A549 (cell line): ENCODE measurements at regions not wholly inside any gene's neighbourhood (a gene's known extent, or its start where the extent isn't known, plus 50 kb on each side); places are given as distances from the start of the nearest gene placed in this dataset.

Experiments
- ATAC-seq, 2 experiments: fragments of 200-7000 bp in 1 of 2; fragments of >200 bp in 1 of 2; cut with Nextera tagmentation in 1 of 2; cut with Tn5 transposase in 1 of 2; 3 replicates each; pipeline versions ENCODE4 v1.8.0 to v1.9.1; 2018 to 2020; ENCODE audit warnings: mild to moderate bottlenecking in 1 of 2, moderate library complexity in 1 of 2
- CTCF ChIA-PET: fragments of 300-600 bp; sonication (Branson Sonifier 250); formaldehyde crosslinking; extraction: SDS; loops from one replicate; lab custom pipeline; 2021; ENCODE audit warnings: antibody characterized with exemption, inconsistent platforms; lab: Yijun Ruan, JAX
- POLR2A ChIA-PET: fragments of 350-600 bp; formaldehyde crosslinking; extraction: SDS; loops from one replicate; lab custom pipeline; 2021; ENCODE audit warnings: antibody characterized with exemption, inconsistent platforms; lab: Yijun Ruan, JAX
- DNase-seq, 2 experiments: peaks; one replicate each; pipeline versions ENCODE4 v3.0.0 to v3.0.0-alpha.2; 2011 to 2016; ENCODE audit warnings: low read depth in 1 of 2, low spot score in 1 of 2
- FAIRE-seq: peaks from 2 replicates; lab custom pipeline; 2011; peaks lifted over from hg19 to GRCh38; lab: Jason Lieb, UNC
- H3K27ac ChIP-seq, 2 experiments: fragments of >200 bp; sonication (Bioruptor Twin); formaldehyde crosslinking; 3 replicates each; pipeline ENCODE4 v1.5.1; 2016 to 2017
- H3K4me1 ChIP-seq: fragments of >200 bp; sonication (Bioruptor Twin); formaldehyde crosslinking; 3 replicates; pipeline ENCODE4 v1.6.1; 2016
- H3K4me2 ChIP-seq: fragments of >200 bp; sonication (Bioruptor Twin); formaldehyde crosslinking; 3 replicates; pipeline ENCODE4 v1.6.1; 2016
- H3K4me3 ChIP-seq: fragments of >200 bp; sonication (Bioruptor Twin); formaldehyde crosslinking; 3 replicates; pipeline ENCODE4 v1.5.1; 2016
- H3K9me3 ChIP-seq: fragments of >200 bp; sonication (Bioruptor Twin); formaldehyde crosslinking; 3 replicates; pipeline ENCODE4 v1.6.1; 2016
- CBX8 ChIP-seq: fragments of 200-600 bp; sonication (generic); IDR thresholded peaks from 2 replicates; pipeline ENCODE4 v1.6.1; 2016
- CHD2 ChIP-seq: fragments of 150-350 bp; IDR thresholded peaks from 2 replicates; pipeline ENCODE4 v1.6.1; 2014; ENCODE audit warnings: low read length; ENCODE audit not compliant: partially characterized antibody
- CHD4 ChIP-seq: fragments of 200-600 bp; sonication (generic); IDR thresholded peaks from 2 replicates; pipeline ENCODE4 v1.6.1; 2016; ENCODE audit warnings: antibody characterized with exemption, mild to moderate bottlenecking, borderline replicate concordance
- E2F6 ChIP-seq: IDR thresholded peaks from 2 replicates; pipeline ENCODE4 v1.6.1; 2012; ENCODE audit warnings: low read depth, borderline replicate concordance
- EHF ChIP-seq: fragments of 250-450 bp; sonication (Bioruptor Pico); IDR thresholded peaks from 2 replicates; pipeline ENCODE4 v1.5.0; 2020; ENCODE audit warnings: mild to moderate bottlenecking
- ELK1 ChIP-seq: fragments of 150-350 bp; IDR thresholded peaks from 2 replicates; pipeline ENCODE4 v1.6.1; 2014; ENCODE audit warnings: low read depth, mild to moderate bottlenecking, low read length
- EP300 ChIP-seq, 2 experiments: fragments of >200 bp; sonication (Bioruptor Twin); formaldehyde crosslinking; IDR thresholded peaks; 2 replicates in 1 of 2; 3 replicates in 1 of 2; pipeline ENCODE4 v1.6.1; 2016 to 2017
- FOSB ChIP-seq: fragments of 250-450 bp; sonication (Bioruptor Pico); IDR thresholded peaks from 2 replicates; pipeline ENCODE4 v1.5.0; 2020; ENCODE audit warnings: mild to moderate bottlenecking, moderate library complexity
- HDAC2 ChIP-seq: fragments of 200-600 bp; sonication (generic); IDR thresholded peaks from 2 replicates; pipeline ENCODE4 v1.6.1; 2016
- HES2 ChIP-seq: fragments of >200 bp; sonication (Bioruptor Twin); formaldehyde crosslinking; IDR thresholded peaks from 2 replicates; pipeline ENCODE4 v1.6.1; 2016
- HOXB13 ChIP-seq: fragments of 250-450 bp; sonication (Bioruptor Pico); IDR thresholded peaks from 2 replicates; pipeline ENCODE4 v1.5.0; 2020; ENCODE audit warnings: low read depth, mild to moderate bottlenecking, moderate library complexity
- HOXB5 ChIP-seq: fragments of 250-450 bp; sonication (Bioruptor Pico); IDR thresholded peaks from 2 replicates; pipeline ENCODE4 v1.5.0; 2020; ENCODE audit warnings: mild to moderate bottlenecking, moderate library complexity
- JUN ChIP-seq, 2 experiments: fragments of >200 bp; sonication (Bioruptor Twin); formaldehyde crosslinking; IDR thresholded peaks; 2 replicates in 1 of 2; 3 replicates in 1 of 2; pipeline ENCODE4 v1.6.1; 2016 to 2017
- KDM5A ChIP-seq: fragments of 200-600 bp; sonication (generic); IDR thresholded peaks from 2 replicates; pipeline ENCODE4 v1.6.1; 2016; ENCODE audit warnings: antibody characterized with exemption, mild to moderate bottlenecking
- NR3C1 ChIP-seq: fragments of >200 bp; sonication (Bioruptor Twin); formaldehyde crosslinking; IDR thresholded peaks from 3 replicates; pipeline ENCODE4 v1.6.1; 2017
- POLR2AphosphoS2 ChIP-seq: conservative IDR thresholded peaks from 2 replicates; pipeline ENCODE4 v1.6.1; 2012; ENCODE audit warnings: low read length, improper control_type of control experiment, inconsistent platforms
- RAD21 ChIP-seq, 2 experiments: fragments of >200 bp in 1 of 2; sonication (Bioruptor Twin) in 1 of 2; formaldehyde crosslinking in 1 of 2; IDR thresholded peaks in 1 of 2; conservative IDR thresholded peaks in 1 of 2; 2 replicates in 1 of 2; 3 replicates in 1 of 2; pipeline ENCODE4 v1.6.1; 2012 to 2018; ENCODE audit warnings: inconsistent platforms in 1 of 2
- RCOR1 ChIP-seq: fragments of 150-350 bp; IDR thresholded peaks from 2 replicates; pipeline ENCODE4 v1.6.1; 2014; ENCODE audit warnings: antibody characterized with exemption, low read length, low read depth
- RNF2 ChIP-seq: fragments of 200-600 bp; sonication (generic); IDR thresholded peaks from 2 replicates; pipeline ENCODE4 v1.6.1; 2016; ENCODE audit warnings: low read depth, mild to moderate bottlenecking, antibody characterized with exemption, moderate library complexity, borderline replicate concordance
- SMC3 ChIP-seq: fragments of >200 bp; sonication (Bioruptor Twin); formaldehyde crosslinking; IDR thresholded peaks from 3 replicates; pipeline ENCODE4 v1.6.1; 2018; ENCODE audit warnings: inconsistent platforms
- SREBF2 ChIP-seq: fragments of 450-650 bp; IDR thresholded peaks from 2 replicates; pipeline ENCODE4 v1.6.1; 2014; ENCODE audit warnings: mild to moderate bottlenecking, moderate library complexity
- TFCP2L1 ChIP-seq: fragments of 250-450 bp; sonication (Bioruptor Pico); IDR thresholded peaks from 2 replicates; pipeline ENCODE4 v1.5.0; 2021; ENCODE audit warnings: mild to moderate bottlenecking
- ZFP36 ChIP-seq: fragments of 450-650 bp; IDR thresholded peaks from 2 replicates; pipeline ENCODE4 v1.6.1; 2014; ENCODE audit warnings: borderline replicate concordance; ENCODE audit not compliant: partially characterized antibody
- WGBS: methylation state at CpG from one replicate; pipeline ENCODE4 v1.1.6; 2017; ENCODE audit errors: missing lambda C conversion rate; 5-methylcytosine and 5-hydroxymethylcytosine counted together
- TF ChIP-seq, protein P1 (sequence below): fragments of 450-650 bp; IDR thresholded peaks from 2 replicates; pipeline ENCODE4 v1.6.1; 2014; ENCODE audit warnings: antibody characterized with exemption

DNA sequence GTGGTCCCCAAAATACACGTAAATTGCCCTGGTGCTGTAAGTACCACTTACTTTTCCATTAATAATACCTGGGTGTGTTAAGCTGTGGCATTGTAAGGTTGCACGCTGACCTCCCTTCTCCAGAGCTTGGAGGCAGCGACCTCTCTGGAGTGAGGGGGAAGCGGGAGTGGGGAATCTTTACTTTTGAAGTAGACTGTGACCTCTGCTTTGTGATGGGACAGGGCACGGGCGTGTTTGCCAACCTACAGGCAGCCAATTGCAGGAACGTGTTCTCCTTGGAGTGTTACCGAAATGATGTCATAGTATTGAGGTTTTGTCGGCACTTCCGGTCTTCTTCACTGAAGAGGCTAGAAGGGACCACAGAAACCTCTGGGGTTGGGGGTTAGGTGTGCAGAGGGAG lies 227.3 kb upstream of the C2CD4B start:
- CTCF ChIA-PET = interaction anchor here (0.8 to 3.0 kb wide), 18 partner anchors 11 to 702 kb away, joined by 3 to 20 read pairs (median 4); no protein-coding TSS in a partner anchor
- H3K4me1 ChIP-seq = peaks cover 14% of the 10 kb centered on the region
- TF ChIP-seq JUN (IDR thresholded peaks at IDR 0.05) (no peak), EHF (CRISPR knock-in tag) (no peak), ZFP36 (no peak), POLR2AphosphoS2 (no peak), CHD2 (no peak), CHD4 (no peak)
- peak overlapping the region; percentile 84 for H3K4me2 ChIP-seq
- FAIRE-seq (no peak), DNase-seq (peak in 1 of 2 experiments; percentile 5), ATAC-seq (no peak)
- 79% methylated on average over 10 of the region's 10 CpGs for WGBS
- peak overlapping the region; percentile 92 to 95; a peak in 4 of 6 replicates for H3K27ac ChIP-seq
- H3K9me3 ChIP-seq = no peaks in the 10 kb centered on the region
- peak overlapping the region; percentile 88 for H3K4me3 ChIP-seq
- POLR2A ChIA-PET = interaction anchor here (1.2 to 1.4 kb wide), 4 partner anchors 10 to 656 kb away, joined by 3 to 4 read pairs (median 4); no protein-coding TSS in a partner anchor

DNA sequence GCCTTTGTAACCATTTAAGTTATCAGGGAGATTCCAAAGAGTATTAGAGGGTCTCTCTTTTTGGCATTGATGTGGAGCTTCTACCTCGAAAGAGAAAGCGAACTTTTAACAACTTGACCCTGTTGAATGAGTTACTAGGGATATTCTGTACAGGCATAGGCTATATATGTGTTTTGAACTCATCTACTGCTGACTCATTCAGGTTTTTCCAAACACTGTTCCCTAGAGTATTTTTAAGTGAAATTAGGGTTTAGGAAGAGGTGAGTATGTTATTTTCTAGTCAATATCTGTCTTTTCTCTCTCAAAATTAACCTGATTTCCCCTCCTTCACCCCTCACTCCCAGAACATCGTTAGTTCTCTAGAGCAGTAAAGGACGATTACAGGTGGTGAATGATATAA lies 228.1 kb upstream of the C2CD4B start:
- CTCF ChIA-PET = interaction anchor here (1.0 to 2.9 kb wide), 6 partner anchors 17 to 701 kb away, joined by 3 to 18 read pairs (median 4); no protein-coding TSS in a partner anchor
- peaks cover 14% of the 10 kb centered on the region for H3K4me1 ChIP-seq
- WGBS = 81% methylated on average over 4 of the region's 4 CpGs
- POLR2A ChIA-PET = no interaction called here
- H3K27ac ChIP-seq = no peak overlapping the region
- DNase-seq (no peak), ATAC-seq (no peak), FAIRE-seq (no peak)
- H3K9me3 ChIP-seq = peaks cover 3% of the 10 kb centered on the region; the same call in 1 of the 3 replicates
- no peak overlapping the region for H3K4me2 ChIP-seq
- H3K4me3 ChIP-seq = no peak overlapping the region
- TF ChIP-seq RAD21 (conservative IDR thresholded peaks at IDR 0.05 in 1 of 2, IDR thresholded peaks at IDR 0.05 in 1 of 2) = no peak
- no peak for TF ChIP-seq RNF2
- TF ChIP-seq, protein P1, sequence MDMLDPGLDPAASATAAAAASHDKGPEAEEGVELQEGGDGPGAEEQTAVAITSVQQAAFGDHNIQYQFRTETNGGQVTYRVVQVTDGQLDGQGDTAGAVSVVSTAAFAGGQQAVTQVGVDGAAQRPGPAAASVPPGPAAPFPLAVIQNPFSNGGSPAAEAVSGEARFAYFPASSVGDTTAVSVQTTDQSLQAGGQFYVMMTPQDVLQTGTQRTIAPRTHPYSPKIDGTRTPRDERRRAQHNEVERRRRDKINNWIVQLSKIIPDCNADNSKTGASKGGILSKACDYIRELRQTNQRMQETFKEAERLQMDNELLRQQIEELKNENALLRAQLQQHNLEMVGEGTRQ = no peak
- no peak for TF ChIP-seq HOXB5 (CRISPR knock-in tag)
- no peak for TF ChIP-seq CHD2
- no peak for TF ChIP-seq CBX8
- no peak for TF ChIP-seq HDAC2
- TF ChIP-seq RCOR1 = no peak
- TF ChIP-seq NR3C1 = no peak
- no peak for TF ChIP-seq SMC3
- no peak for TF ChIP-seq HES2
- TF ChIP-seq SREBF2 = no peak
- no peak for TF ChIP-seq FOSB
- no peak for TF ChIP-seq ELK1

DNA sequence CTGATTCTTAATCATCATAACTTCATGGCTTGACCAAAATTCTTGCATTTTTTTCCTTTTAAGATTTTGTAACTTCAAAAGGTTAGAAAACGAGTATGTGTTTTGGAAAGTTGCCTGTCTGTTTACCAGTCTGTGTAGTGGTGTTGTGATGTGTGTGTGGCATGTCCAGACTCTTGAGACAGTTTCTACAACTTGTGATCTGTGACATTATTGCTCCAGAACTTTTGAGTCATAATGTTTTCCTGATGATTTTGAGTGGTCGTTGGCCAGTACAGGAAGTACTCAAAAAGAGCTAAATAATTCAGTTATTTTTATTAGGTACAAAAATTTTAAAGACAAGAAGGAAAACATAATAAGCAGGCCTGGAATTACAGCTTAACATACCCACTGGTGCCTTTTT lies 229.0 kb upstream of the C2CD4B start:
- Histone ChIP-seq H3K4me1 (peaks cover 13% of the 10 kb centered on the region), H3K4me3 (no peak overlapping the region), H3K4me2 (no peak overlapping the region), H3K9me3 (peaks cover 9% of the 10 kb centered on the region; the same call in 1 of the 3 replicates), H3K27ac (no peak overlapping the region)
- no peak for FAIRE-seq
- ChIA-PET CTCF (interaction anchor here (1.0 to 2.9 kb wide), 2 partner anchors 50 to 348 kb away, joined by 3 to 18 read pairs; no protein-coding TSS in a partner anchor), POLR2A (no interaction called here)
- DNase-seq = no peak
- WGBS = 62% methylated on average over 2 of the region's 2 CpGs
- no peak for ATAC-seq
- TF ChIP-seq TFCP2L1 (CRISPR knock-in tag) (no peak), JUN (IDR thresholded peaks at IDR 0.05) (no peak), KDM5A (no peak), NR3C1 (no peak), EP300 (IDR thresholded peaks at IDR 0.05) (no peak), ZFP36 (no peak), E2F6 (no peak), RCOR1 (no peak), HOXB13 (CRISPR knock-in tag) (no peak), POLR2AphosphoS2 (no peak)
